ENCODE measurements at regions not wholly inside any gene's neighbourhood (a gene's known extent, or its start where the extent isn't known, plus 50 kb on each side); places are given as distances from the start of the nearest gene placed in this dataset.

DNA sequence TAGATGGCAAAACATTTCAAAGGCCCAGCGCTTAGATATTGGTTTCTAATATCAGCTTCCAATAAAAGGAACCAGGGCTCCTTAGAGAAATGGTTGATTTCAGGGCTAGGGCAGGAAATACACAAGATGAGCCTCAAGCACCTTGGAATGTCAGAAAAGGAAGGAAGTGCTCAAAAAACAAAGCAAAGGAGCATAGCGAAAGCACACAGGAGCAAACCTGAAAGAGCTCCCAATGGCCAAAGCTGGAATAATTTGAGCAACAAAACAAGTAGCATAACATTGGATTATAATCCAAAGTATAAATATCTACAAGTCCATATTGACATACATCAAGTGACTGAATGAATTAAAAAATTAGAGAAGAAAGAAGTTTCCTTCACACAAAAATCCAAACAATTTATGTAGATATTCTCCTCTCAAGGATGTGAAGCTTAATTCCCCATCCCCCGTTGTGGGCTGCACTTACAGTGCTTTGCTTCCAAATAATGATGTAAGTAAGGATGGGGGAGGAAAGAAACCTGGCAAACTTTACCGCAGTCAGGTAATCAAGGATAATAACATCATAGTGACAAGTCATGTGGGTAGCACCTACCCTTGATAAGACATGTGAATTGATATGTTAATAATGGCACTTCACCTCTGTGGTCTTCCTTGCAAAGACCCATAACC lies 132.9 kb upstream of the DST start:
- no peak overlapping the region for H3K27ac ChIP-seq (ENCODE audit: extremely low read length, insufficient read depth, low read length)
- POLR2A ChIA-PET, result no interaction called here
- 68% methylated on average over 4 of the region's 4 CpGs for WGBS (ENCODE audit: low lambda C conversion rate)
- no peaks in the 10 kb centered on the region for H3K9me3 ChIP-seq (ENCODE audit: low read length)
- H3K27me3 ChIP-seq (ENCODE audit: control insufficient read depth in 1 of 2, insufficient read depth in 2 of 2, low read length in 2 of 2), result no peaks in the 10 kb centered on the region
- no peak overlapping the region for H3K4me2 ChIP-seq (ENCODE audit: low read depth, low read length)
- H4K20me1 ChIP-seq (ENCODE audit: insufficient read depth, low read length), result no peaks in the 10 kb centered on the region
- CTCF ChIA-PET (ENCODE audit: low intra/inter-chr PET ratio, low total read pairs), result no interaction called here
- H3K9ac ChIP-seq (ENCODE audit: insufficient read depth, low read depth, low read length), result no peak overlapping the region
- no peaks in the 10 kb centered on the region for H3K4me1 ChIP-seq (ENCODE audit: insufficient read depth, low read length)
- H3K36me3 ChIP-seq (replicated peaks in 1 of 2; ENCODE audit: control insufficient read depth in 1 of 2, insufficient read depth in 2 of 2, low read length in 2 of 2), result no peaks in the 10 kb centered on the region
- no peak for DNase-seq (ENCODE audit: low spot score)
- no peak for FAIRE-seq
- TF ChIP-seq ZSCAN21 (CRISPR knock-in tag; IDR thresholded peaks at IDR 0.05; ENCODE audit: borderline replicate concordance) (no peak), KAT2B (IDR thresholded peaks at IDR 0.05; ENCODE audit: borderline replicate concordance, low read depth, low read length) (no peak), ESRRA (CRISPR knock-in tag; IDR thresholded peaks at IDR 0.05; ENCODE audit: low read depth) (no peak)
- TF ChIP-seq, protein P1, sequence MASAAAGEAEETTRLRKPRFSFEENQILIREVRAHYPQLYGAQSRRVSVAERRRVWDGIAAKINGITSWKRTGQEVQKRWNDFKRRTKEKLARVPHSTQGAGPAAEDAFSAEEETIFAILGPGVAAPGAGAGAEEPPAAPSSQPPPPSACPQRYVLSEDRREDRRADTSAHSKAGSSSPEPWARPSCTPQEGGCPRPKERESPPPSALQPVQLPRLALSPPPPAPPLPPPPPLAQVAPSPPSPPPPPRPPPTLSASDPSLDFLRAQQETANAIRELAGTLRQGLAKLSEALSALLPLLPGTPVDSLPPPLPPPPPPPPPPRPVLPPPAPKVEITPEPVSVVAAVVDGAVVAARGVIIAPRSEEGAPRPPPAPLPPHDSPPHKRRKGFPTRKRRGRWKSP (CRISPR knock-in tag; IDR thresholded peaks at IDR 0.05), result no peak
- intact Hi-C loops (cut with micrococcal nuclease; ENCODE audit: unreplicated experiment) (no loop called here), in situ Hi-C loops (cut with HindIII; ENCODE audit: extremely low pct_ligation_motif_present, low pct_unique_long_range_greater_than_20kb) (no loop called here)
- ATAC-seq, result no peak
- H3K4me3 ChIP-seq (replicated peaks in 1 of 3; ENCODE audit: insufficient read depth in 1 of 3, low read depth in 2 of 3, low read length in 3 of 3), result no peak overlapping the region
- H3K79me2 ChIP-seq (ENCODE audit: insufficient read depth, low read length), result no peaks in the 10 kb centered on the region
- H2AFZ ChIP-seq (ENCODE audit: low read length), result no peak overlapping the region
- no TSS peak for BruUV-seq (replicated peaks)

DNA sequence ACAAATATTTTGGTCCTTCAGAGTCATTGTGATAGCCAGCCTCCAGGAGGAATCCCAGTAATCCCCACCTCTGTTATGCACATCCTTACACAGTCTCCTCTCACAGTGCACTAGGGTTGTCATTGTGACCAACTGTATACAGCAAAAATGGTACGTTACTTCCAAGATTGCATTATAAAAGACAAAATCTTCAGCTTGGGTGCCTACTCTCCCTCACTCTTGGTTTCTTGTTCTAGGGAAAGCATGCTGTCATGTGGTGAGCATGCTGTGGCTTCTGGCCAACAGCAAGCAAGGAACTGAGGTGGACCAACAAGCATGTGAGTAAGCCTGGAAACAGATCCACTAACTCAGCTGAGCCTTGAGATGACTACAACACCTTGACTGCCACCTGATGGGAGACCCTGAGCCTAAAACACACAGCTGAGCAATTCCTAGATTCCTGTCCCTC lies 130.1 kb upstream of the DST start:
- Histone ChIP-seq H2AFZ (ENCODE audit: low read length) (no peak overlapping the region), H3K9me3 (ENCODE audit: low read length) (no peaks in the 10 kb centered on the region), H3K4me1 (ENCODE audit: insufficient read depth, low read length) (no peaks in the 10 kb centered on the region), H3K4me2 (ENCODE audit: low read depth, low read length) (no peak overlapping the region), H3K79me2 (ENCODE audit: insufficient read depth, low read length) (no peaks in the 10 kb centered on the region), H4K20me1 (ENCODE audit: insufficient read depth, low read length) (no peaks in the 10 kb centered on the region), H3K27ac (ENCODE audit: extremely low read length, insufficient read depth, low read length) (no peak overlapping the region), H3K27me3 (ENCODE audit: control insufficient read depth in 1 of 2, insufficient read depth in 2 of 2, low read length in 2 of 2) (no peaks in the 10 kb centered on the region), H3K9ac (ENCODE audit: insufficient read depth, low read depth, low read length) (no peak overlapping the region), H3K4me3 (replicated peaks in 1 of 3; ENCODE audit: insufficient read depth in 1 of 3, low read depth in 2 of 3, low read length in 3 of 3) (no peak overlapping the region), H3K36me3 (replicated peaks in 1 of 2; ENCODE audit: control insufficient read depth in 1 of 2, insufficient read depth in 2 of 2, low read length in 2 of 2) (no peaks in the 10 kb centered on the region)
- no peak for ATAC-seq
- WGBS (ENCODE audit: low lambda C conversion rate), result 79% methylated on average over 1 of the region's 1 CpG
- DNase-seq (ENCODE audit: low spot score), result no peak
- no TSS peak for BruUV-seq (replicated peaks)
- intact Hi-C loops (cut with micrococcal nuclease; ENCODE audit: unreplicated experiment), result no loop called here
- POLR2A ChIA-PET, result no interaction called here
- CTCF ChIA-PET (ENCODE audit: low intra/inter-chr PET ratio, low total read pairs), result no interaction called here
- no peak for FAIRE-seq
- in situ Hi-C loops (cut with HindIII; ENCODE audit: extremely low pct_ligation_motif_present, low pct_unique_long_range_greater_than_20kb), result no loop called here
- TF ChIP-seq ZFP82 (CRISPR knock-in tag; IDR thresholded peaks at IDR 0.05; ENCODE audit: borderline replicate concordance) (no peak), RXRB (CRISPR knock-in tag; IDR thresholded peaks at IDR 0.05; ENCODE audit: borderline replicate concordance) (no peak), FOXK2 (IDR thresholded peaks at IDR 0.05) (no peak), YY1 (IDR thresholded peaks at IDR 0.05; ENCODE audit: insufficient read depth, insufficient replicate concordance, low read depth, low read length) (no peak), ZNF225 (CRISPR knock-in tag; IDR thresholded peaks at IDR 0.05) (no peak)
- TF ChIP-seq, protein P2, sequence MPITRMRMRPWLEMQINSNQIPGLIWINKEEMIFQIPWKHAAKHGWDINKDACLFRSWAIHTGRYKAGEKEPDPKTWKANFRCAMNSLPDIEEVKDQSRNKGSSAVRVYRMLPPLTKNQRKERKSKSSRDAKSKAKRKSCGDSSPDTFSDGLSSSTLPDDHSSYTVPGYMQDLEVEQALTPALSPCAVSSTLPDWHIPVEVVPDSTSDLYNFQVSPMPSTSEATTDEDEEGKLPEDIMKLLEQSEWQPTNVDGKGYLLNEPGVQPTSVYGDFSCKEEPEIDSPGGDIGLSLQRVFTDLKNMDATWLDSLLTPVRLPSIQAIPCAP (CRISPR knock-in tag; IDR thresholded peaks at IDR 0.05; ENCODE audit: low read depth), result no peak
- TF ChIP-seq, protein P3, sequence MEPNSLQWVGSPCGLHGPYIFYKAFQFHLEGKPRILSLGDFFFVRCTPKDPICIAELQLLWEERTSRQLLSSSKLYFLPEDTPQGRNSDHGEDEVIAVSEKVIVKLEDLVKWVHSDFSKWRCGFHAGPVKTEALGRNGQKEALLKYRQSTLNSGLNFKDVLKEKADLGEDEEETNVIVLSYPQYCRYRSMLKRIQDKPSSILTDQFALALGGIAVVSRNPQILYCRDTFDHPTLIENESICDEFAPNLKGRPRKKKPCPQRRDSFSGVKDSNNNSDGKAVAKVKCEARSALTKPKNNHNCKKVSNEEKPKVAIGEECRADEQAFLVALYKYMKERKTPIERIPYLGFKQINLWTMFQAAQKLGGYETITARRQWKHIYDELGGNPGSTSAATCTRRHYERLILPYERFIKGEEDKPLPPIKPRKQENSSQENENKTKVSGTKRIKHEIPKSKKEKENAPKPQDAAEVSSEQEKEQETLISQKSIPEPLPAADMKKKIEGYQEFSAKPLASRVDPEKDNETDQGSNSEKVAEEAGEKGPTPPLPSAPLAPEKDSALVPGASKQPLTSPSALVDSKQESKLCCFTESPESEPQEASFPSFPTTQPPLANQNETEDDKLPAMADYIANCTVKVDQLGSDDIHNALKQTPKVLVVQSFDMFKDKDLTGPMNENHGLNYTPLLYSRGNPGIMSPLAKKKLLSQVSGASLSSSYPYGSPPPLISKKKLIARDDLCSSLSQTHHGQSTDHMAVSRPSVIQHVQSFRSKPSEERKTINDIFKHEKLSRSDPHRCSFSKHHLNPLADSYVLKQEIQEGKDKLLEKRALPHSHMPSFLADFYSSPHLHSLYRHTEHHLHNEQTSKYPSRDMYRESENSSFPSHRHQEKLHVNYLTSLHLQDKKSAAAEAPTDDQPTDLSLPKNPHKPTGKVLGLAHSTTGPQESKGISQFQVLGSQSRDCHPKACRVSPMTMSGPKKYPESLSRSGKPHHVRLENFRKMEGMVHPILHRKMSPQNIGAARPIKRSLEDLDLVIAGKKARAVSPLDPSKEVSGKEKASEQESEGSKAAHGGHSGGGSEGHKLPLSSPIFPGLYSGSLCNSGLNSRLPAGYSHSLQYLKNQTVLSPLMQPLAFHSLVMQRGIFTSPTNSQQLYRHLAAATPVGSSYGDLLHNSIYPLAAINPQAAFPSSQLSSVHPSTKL (CRISPR knock-in tag; IDR thresholded peaks at IDR 0.05), result no peak

All from HepG2 (cell line).